ENCODE measurements at regions not wholly inside any gene's neighbourhood (a gene's known extent, or its start where the extent isn't known, plus 50 kb on each side); places are given as distances from the start of the nearest gene placed in this dataset.

- Histone ChIP-seq H3K4me1 (ENCODE audit: low read length) (no peaks in the 10 kb centered on the region), H3K9me3 (ENCODE audit: low read length) (no peaks in the 10 kb centered on the region), H3K79me2 (ENCODE audit: low read length) (no peaks in the 10 kb centered on the region), H3K4me3 (ENCODE audit: low read length) (no peak overlapping the region), H3K9ac (ENCODE audit: low read length) (no peak overlapping the region), H3K4me2 (ENCODE audit: low read depth, low read length, poor library complexity, severe bottlenecking) (no peak overlapping the region), H4K20me1 (ENCODE audit: insufficient read depth, low read depth, low read length) (no peaks in the 10 kb centered on the region), H2AFZ (ENCODE audit: low read length) (no peak overlapping the region), H3K9me2 (replicated peaks; ENCODE audit: insufficient read depth, low read length) (no peaks in the 10 kb centered on the region), H3K27me3 (ENCODE audit: low read length) (no peaks in the 10 kb centered on the region), H3K36me3 (ENCODE audit: insufficient read depth, low read length) (no peaks in the 10 kb centered on the region), H3K27ac (ENCODE audit: low read length) (no peak overlapping the region)
- no peak for DNase-seq
Measured at GRCh38 chr6:113137426-113137825, 719.7 kb upstream of the MARCKS start.

- no peak overlapping the region for H3K4me3 ChIP-seq (ENCODE audit: low read length)
- no peaks in the 10 kb centered on the region for H4K20me1 ChIP-seq (ENCODE audit: insufficient read depth, low read depth, low read length)
- no peaks in the 10 kb centered on the region for H3K36me3 ChIP-seq (ENCODE audit: insufficient read depth, low read length)
- H3K27me3 ChIP-seq (ENCODE audit: low read length), result no peaks in the 10 kb centered on the region
- no peak overlapping the region for H2AFZ ChIP-seq (ENCODE audit: low read length)
- H3K9me3 ChIP-seq (ENCODE audit: low read length), result no peaks in the 10 kb centered on the region
- no peaks in the 10 kb centered on the region for H3K79me2 ChIP-seq (ENCODE audit: low read length)
- no peaks in the 10 kb centered on the region for H3K9me2 ChIP-seq (replicated peaks; ENCODE audit: insufficient read depth, low read length)
- H3K4me2 ChIP-seq (ENCODE audit: low read depth, low read length, poor library complexity, severe bottlenecking), result no peak overlapping the region
- no peak overlapping the region for H3K27ac ChIP-seq (ENCODE audit: low read length)
- H3K9ac ChIP-seq (ENCODE audit: low read length), result no peak overlapping the region
- no peaks in the 10 kb centered on the region for H3K4me1 ChIP-seq (ENCODE audit: low read length)
- DNase-seq, result no peak
Measured at GRCh38 chr6:113140721-113141120, 716.4 kb upstream of the MARCKS start.

- Histone ChIP-seq H3K4me1 (ENCODE audit: low read length) (no peaks in the 10 kb centered on the region), H3K4me2 (ENCODE audit: low read depth, low read length, poor library complexity, severe bottlenecking) (no peak overlapping the region), H3K9me3 (ENCODE audit: low read length) (no peaks in the 10 kb centered on the region), H3K9ac (ENCODE audit: low read length) (no peak overlapping the region), H3K36me3 (ENCODE audit: insufficient read depth, low read length) (no peaks in the 10 kb centered on the region), H3K27me3 (ENCODE audit: low read length) (no peaks in the 10 kb centered on the region), H4K20me1 (ENCODE audit: insufficient read depth, low read depth, low read length) (no peaks in the 10 kb centered on the region), H3K9me2 (replicated peaks; ENCODE audit: insufficient read depth, low read length) (no peaks in the 10 kb centered on the region), H3K27ac (ENCODE audit: low read length) (no peak overlapping the region), H2AFZ (ENCODE audit: low read length) (no peak overlapping the region), H3K4me3 (ENCODE audit: low read length) (no peak overlapping the region), H3K79me2 (ENCODE audit: low read length) (no peaks in the 10 kb centered on the region)
- DNase-seq, result no peak
Measured at GRCh38 chr6:113141901-113142300, 715.2 kb upstream of the MARCKS start.

- no peaks in the 10 kb centered on the region for H3K36me3 ChIP-seq (ENCODE audit: insufficient read depth, low read length)
- H3K4me3 ChIP-seq (ENCODE audit: low read length), result no peak overlapping the region
- no peaks in the 10 kb centered on the region for H3K4me1 ChIP-seq (ENCODE audit: low read length)
- H2AFZ ChIP-seq (ENCODE audit: low read length), result no peak overlapping the region
- no peaks in the 10 kb centered on the region for H3K79me2 ChIP-seq (ENCODE audit: low read length)
- no peak overlapping the region for H3K4me2 ChIP-seq (ENCODE audit: low read depth, low read length, poor library complexity, severe bottlenecking)
- no peak overlapping the region for H3K27ac ChIP-seq (ENCODE audit: low read length)
- H3K9ac ChIP-seq (ENCODE audit: low read length), result no peak overlapping the region
- H4K20me1 ChIP-seq (ENCODE audit: insufficient read depth, low read depth, low read length), result no peaks in the 10 kb centered on the region
- no peak for DNase-seq
- H3K9me3 ChIP-seq (ENCODE audit: low read length), result no peaks in the 10 kb centered on the region
- no peaks in the 10 kb centered on the region for H3K27me3 ChIP-seq (ENCODE audit: low read length)
- H3K9me2 ChIP-seq (replicated peaks; ENCODE audit: insufficient read depth, low read length), result no peaks in the 10 kb centered on the region
Measured at GRCh38 chr6:113142671-113143174, 714.4 kb upstream of the MARCKS start.

GRCh38 chr6:113143206-113143605 lies 713.9 kb upstream of the MARCKS start:
- Histone ChIP-seq H3K9me3 (ENCODE audit: low read length) (no peaks in the 10 kb centered on the region), H3K27ac (ENCODE audit: low read length) (no peak overlapping the region), H3K4me1 (ENCODE audit: low read length) (no peaks in the 10 kb centered on the region), H4K20me1 (ENCODE audit: insufficient read depth, low read depth, low read length) (no peaks in the 10 kb centered on the region), H3K4me3 (ENCODE audit: low read length) (no peak overlapping the region), H3K9me2 (replicated peaks; ENCODE audit: insufficient read depth, low read length) (no peaks in the 10 kb centered on the region), H3K9ac (ENCODE audit: low read length) (no peak overlapping the region), H2AFZ (ENCODE audit: low read length) (no peak overlapping the region), H3K4me2 (ENCODE audit: low read depth, low read length, poor library complexity, severe bottlenecking) (no peak overlapping the region), H3K36me3 (ENCODE audit: insufficient read depth, low read length) (no peaks in the 10 kb centered on the region), H3K79me2 (ENCODE audit: low read length) (no peaks in the 10 kb centered on the region), H3K27me3 (ENCODE audit: low read length) (no peaks in the 10 kb centered on the region)
- no peak for DNase-seq

GRCh38 chr6:113144117-113144516 lies 713.0 kb upstream of the MARCKS start:
- no peak overlapping the region for H2AFZ ChIP-seq (ENCODE audit: low read length)
- H3K9me3 ChIP-seq (ENCODE audit: low read length), result no peaks in the 10 kb centered on the region
- no peaks in the 10 kb centered on the region for H3K36me3 ChIP-seq (ENCODE audit: insufficient read depth, low read length)
- H3K4me3 ChIP-seq (ENCODE audit: low read length), result no peak overlapping the region
- no peaks in the 10 kb centered on the region for H3K9me2 ChIP-seq (replicated peaks; ENCODE audit: insufficient read depth, low read length)
- no peak for DNase-seq
- no peak overlapping the region for H3K27ac ChIP-seq (ENCODE audit: low read length)
- H3K4me1 ChIP-seq (ENCODE audit: low read length), result no peaks in the 10 kb centered on the region
- no peaks in the 10 kb centered on the region for H3K27me3 ChIP-seq (ENCODE audit: low read length)
- H3K4me2 ChIP-seq (ENCODE audit: low read depth, low read length, poor library complexity, severe bottlenecking), result no peak overlapping the region
- no peaks in the 10 kb centered on the region for H4K20me1 ChIP-seq (ENCODE audit: insufficient read depth, low read depth, low read length)
- H3K79me2 ChIP-seq (ENCODE audit: low read length), result no peaks in the 10 kb centered on the region
- no peak overlapping the region for H3K9ac ChIP-seq (ENCODE audit: low read length)

GRCh38 chr6:113146878-113147277 lies 710.3 kb upstream of the MARCKS start:
- Histone ChIP-seq H3K9me3 (ENCODE audit: low read length) (no peaks in the 10 kb centered on the region), H3K9ac (ENCODE audit: low read length) (no peak overlapping the region), H3K27me3 (ENCODE audit: low read length) (no peaks in the 10 kb centered on the region), H3K4me1 (ENCODE audit: low read length) (no peaks in the 10 kb centered on the region), H3K4me2 (ENCODE audit: low read depth, low read length, poor library complexity, severe bottlenecking) (no peak overlapping the region), H3K4me3 (ENCODE audit: low read length) (no peak overlapping the region), H4K20me1 (ENCODE audit: insufficient read depth, low read depth, low read length) (no peaks in the 10 kb centered on the region), H2AFZ (ENCODE audit: low read length) (no peak overlapping the region), H3K36me3 (ENCODE audit: insufficient read depth, low read length) (no peaks in the 10 kb centered on the region), H3K79me2 (ENCODE audit: low read length) (no peaks in the 10 kb centered on the region), H3K27ac (ENCODE audit: low read length) (no peak overlapping the region), H3K9me2 (replicated peaks; ENCODE audit: insufficient read depth, low read length) (no peaks in the 10 kb centered on the region)
- no peak for DNase-seq

- Histone ChIP-seq H3K9ac (ENCODE audit: low read length) (no peak overlapping the region), H3K27me3 (ENCODE audit: low read length) (no peaks in the 10 kb centered on the region), H3K36me3 (ENCODE audit: insufficient read depth, low read length) (no peaks in the 10 kb centered on the region), H3K79me2 (ENCODE audit: low read length) (no peaks in the 10 kb centered on the region), H3K27ac (ENCODE audit: low read length) (no peak overlapping the region), H3K4me1 (ENCODE audit: low read length) (no peaks in the 10 kb centered on the region), H3K4me2 (ENCODE audit: low read depth, low read length, poor library complexity, severe bottlenecking) (no peak overlapping the region), H3K4me3 (ENCODE audit: low read length) (no peak overlapping the region), H2AFZ (ENCODE audit: low read length) (no peak overlapping the region), H3K9me2 (replicated peaks; ENCODE audit: insufficient read depth, low read length) (no peaks in the 10 kb centered on the region), H4K20me1 (ENCODE audit: insufficient read depth, low read depth, low read length) (no peaks in the 10 kb centered on the region), H3K9me3 (ENCODE audit: low read length) (no peaks in the 10 kb centered on the region)
- no peak for DNase-seq
Measured at GRCh38 chr6:113147544-113147943, 709.6 kb upstream of the MARCKS start.

- no peak overlapping the region for H3K4me3 ChIP-seq (ENCODE audit: low read length)
- H4K20me1 ChIP-seq (ENCODE audit: insufficient read depth, low read depth, low read length), result no peaks in the 10 kb centered on the region
- no peaks in the 10 kb centered on the region for H3K9me3 ChIP-seq (ENCODE audit: low read length)
- H3K27ac ChIP-seq (ENCODE audit: low read length), result no peak overlapping the region
- DNase-seq, result no peak
- no peaks in the 10 kb centered on the region for H3K36me3 ChIP-seq (ENCODE audit: insufficient read depth, low read length)
- H3K27me3 ChIP-seq (ENCODE audit: low read length), result no peaks in the 10 kb centered on the region
- H3K79me2 ChIP-seq (ENCODE audit: low read length), result no peaks in the 10 kb centered on the region
- H3K9ac ChIP-seq (ENCODE audit: low read length), result no peak overlapping the region
- no peaks in the 10 kb centered on the region for H3K9me2 ChIP-seq (replicated peaks; ENCODE audit: insufficient read depth, low read length)
- H3K4me2 ChIP-seq (ENCODE audit: low read depth, low read length, poor library complexity, severe bottlenecking), result no peak overlapping the region
- H2AFZ ChIP-seq (ENCODE audit: low read length), result no peak overlapping the region
- H3K4me1 ChIP-seq (ENCODE audit: low read length), result no peaks in the 10 kb centered on the region
Measured at GRCh38 chr6:113148566-113148965, 708.6 kb upstream of the MARCKS start.

Measured in Karpas-422 (cell line).